ENCODE measurements at regions not wholly inside any gene's neighbourhood (a gene's known extent, or its start where the extent isn't known, plus 50 kb on each side); places are given as distances from the start of the nearest gene placed in this dataset.
"Not testable (repeated sequence)": the region's sequence is repeated elsewhere in the genome, so short reads cannot be mapped to it uniquely, and the experiment has no call there.

GRCh38 chr5:105874316-105874715 is 1796.4 kb downstream of the EFNA5 start:
- no peak overlapping the region for H3K4me3 ChIP-seq (ENCODE audit: low read depth, low read length)
- POLR2A ChIA-PET, result no interaction called here
- CTCF ChIA-PET, result no interaction called here
- DNase-seq (ENCODE audit: low read depth, low spot score), result no peak
- no peak for TF ChIP-seq CTCF (IDR thresholded peaks at IDR 0.05; ENCODE audit: insufficient read depth, low read length, missing control alignments)

- TF ChIP-seq CTCF (IDR thresholded peaks at IDR 0.05; ENCODE audit: insufficient read depth, low read length, missing control alignments), result no peak
- ChIA-PET POLR2A (no interaction called here), CTCF (no interaction called here)
- no peak for DNase-seq (ENCODE audit: low read depth, low spot score)
- no peak overlapping the region for H3K4me3 ChIP-seq (ENCODE audit: low read depth, low read length)
Measured at GRCh38 chr5:105872569-105873270, 1798.0 kb downstream of the EFNA5 start.

GRCh38 chr5:105868038-105868780 is 1802.5 kb downstream of the EFNA5 start:
- ChIA-PET POLR2A (no interaction called here), CTCF (no interaction called here)
- DNase-seq (ENCODE audit: low read depth, low spot score), result no peak
- H3K4me3 ChIP-seq (ENCODE audit: low read depth, low read length), result no peak overlapping the region
- no peak for TF ChIP-seq CTCF (IDR thresholded peaks at IDR 0.05; ENCODE audit: insufficient read depth, low read length, missing control alignments)

GRCh38 chr5:105865834-105866233 is 1804.9 kb downstream of the EFNA5 start:
- DNase-seq (ENCODE audit: low read depth, low spot score), result no peak
- ChIA-PET POLR2A (no interaction called here), CTCF (no interaction called here)
- TF ChIP-seq CTCF (IDR thresholded peaks at IDR 0.05; ENCODE audit: insufficient read depth, low read length, missing control alignments), result no peak
- H3K4me3 ChIP-seq (ENCODE audit: low read depth, low read length), result no peak overlapping the region

DNA sequence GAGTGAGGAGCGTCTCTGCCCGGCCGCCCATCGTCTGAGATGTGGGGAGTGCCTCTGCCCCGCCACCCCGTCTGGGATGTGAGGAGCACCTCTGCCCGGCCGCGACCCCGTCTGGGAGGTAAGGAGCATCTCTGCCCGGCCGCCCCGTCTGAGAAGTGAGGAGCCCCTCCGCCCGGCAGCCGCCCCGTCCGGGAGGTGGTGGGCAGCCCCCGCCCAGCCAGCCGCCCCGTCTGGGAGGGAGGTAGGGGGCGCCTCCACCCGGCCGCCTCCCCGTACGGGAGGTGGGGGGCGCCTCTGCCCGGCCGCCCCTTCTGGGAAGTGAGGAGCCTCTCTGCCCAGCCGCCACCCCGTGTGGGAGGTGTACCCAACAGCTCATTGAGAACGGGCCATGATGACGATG is 1811.4 kb downstream of the EFNA5 start:
- H3K4me3 ChIP-seq (ENCODE audit: low read depth, low read length); CTCF ChIA-PET; DNase-seq (ENCODE audit: low read depth, low spot score); POLR2A ChIA-PET: not testable (repeated sequence)

DNA sequence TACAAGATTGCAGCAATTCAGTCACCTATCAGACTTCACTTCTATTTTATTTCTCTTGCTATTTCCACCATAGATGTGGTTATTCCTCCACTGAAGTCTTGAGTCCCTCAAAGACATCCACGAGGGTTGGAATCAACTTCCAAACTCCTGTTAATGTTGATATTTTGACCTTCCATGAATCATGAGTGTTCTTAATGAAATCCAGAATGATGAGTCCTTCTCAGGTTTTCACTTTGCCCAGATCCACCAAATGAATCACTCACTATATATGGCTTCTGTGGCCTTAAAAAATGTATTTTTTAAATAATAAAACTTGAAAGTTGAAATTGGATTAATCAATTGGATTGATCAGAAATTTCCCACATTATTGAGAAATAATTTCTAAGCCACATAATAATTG is 1821.0 kb downstream of the EFNA5 start:
- ChIA-PET CTCF (no interaction called here), POLR2A (no interaction called here)
- no peak overlapping the region for H3K4me3 ChIP-seq (ENCODE audit: low read depth, low read length)
- DNase-seq (ENCODE audit: low read depth, low spot score), result no peak
- TF ChIP-seq CTCF (IDR thresholded peaks at IDR 0.05; ENCODE audit: insufficient read depth, low read length, missing control alignments), result no peak

DNA sequence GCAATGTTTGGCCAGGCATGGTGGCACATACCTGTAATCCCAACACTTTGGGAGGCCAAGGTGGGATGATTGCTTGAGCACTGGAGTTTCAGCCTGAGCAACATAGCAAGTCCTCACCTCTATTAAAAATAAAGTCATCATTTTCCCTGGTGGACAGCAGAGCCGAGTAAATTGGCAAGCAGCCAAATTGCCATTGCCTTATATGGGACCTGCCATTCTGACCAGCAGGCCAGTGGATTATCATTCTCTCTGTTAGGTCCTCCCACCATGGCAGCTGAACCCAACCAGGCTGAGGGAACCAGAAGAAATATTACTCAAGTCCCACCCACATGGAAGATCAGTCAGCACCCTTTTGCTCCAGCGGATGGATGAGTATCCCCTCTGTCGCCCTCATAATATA is 1829.9 kb downstream of the EFNA5 start:
- ChIA-PET CTCF (no interaction called here), POLR2A (no interaction called here)
- TF ChIP-seq CTCF (IDR thresholded peaks at IDR 0.05; ENCODE audit: insufficient read depth, low read length, missing control alignments), result no peak
- no peak overlapping the region for H3K4me3 ChIP-seq (ENCODE audit: low read depth, low read length)
- DNase-seq (ENCODE audit: low read depth, low spot score), result no peak
